Natural killer cell treated with Interleukin-12 subunit alpha and Interleukin-12 subunit beta and Interleukin-15 and Interleukin-18, amount 100 ng/mL, for 72 hours (primary cell): ENCODE measurements at regions not wholly inside any gene's neighbourhood (a gene's known extent, or its start where the extent isn't known, plus 50 kb on each side); places are given as distances from the start of the nearest gene placed in this dataset.

ENCODE experiments used
- ATAC-seq, 2 donors: fragments of 150-1000 bp; cut with Tn5 transposase in 1 of 2; sonication (Bioruptor Pico), chemical (Tn5 transposase) in 1 of 2; 2 replicates each; pipeline ENCODE4 v1.10.0; 2021
- DNase-seq: peaks from one replicate; pipeline ENCODE4 v3.0.0; 2022; ENCODE audit warnings: low spot score
- H3K27ac Mint-ChIP-seq, 2 donors: 1 replicate in 1 of 2; 2 replicates in 1 of 2; pipeline ENCODE4 v1.8.0; 2022; ENCODE audit warnings: mixed read lengths in 2 of 2, mild to moderate bottlenecking in 1 of 2, moderate library complexity in 1 of 2
- H3K27me3 Mint-ChIP-seq, 2 donors: 1 replicate in 1 of 2; 2 replicates in 1 of 2; pipeline ENCODE4 v1.8.0; 2022; ENCODE audit warnings: mixed read lengths in 2 of 2
- H3K36me3 Mint-ChIP-seq: one replicate; pipeline ENCODE4 v1.8.0; 2022; ENCODE audit warnings: mixed read lengths
- H3K4me1 Mint-ChIP-seq, 2 donors: 1 replicate in 1 of 2; 2 replicates in 1 of 2; pipeline ENCODE4 v1.8.0; 2022; ENCODE audit warnings: low read depth in 2 of 2, mixed read lengths in 2 of 2, mild to moderate bottlenecking in 1 of 2
- H3K4me3 Mint-ChIP-seq: one replicate; pipeline ENCODE4 v1.8.0; 2022; ENCODE audit warnings: mixed read lengths
- H3K9me3 Mint-ChIP-seq: 2 replicates; pipeline ENCODE4 v1.8.0; 2022; ENCODE audit warnings: mixed read lengths

GRCh38 chr1:199152676-199153075 lies 513.8 kb downstream of the PTPRC start:
- Mint-ChIP-seq H3K27me3 (peaks cover 0 to 3% of the 10 kb centered on the region in 2 donors), H3K4me1 (no peaks in the 10 kb centered on the region), H3K4me3 (no peak overlapping the region), H3K27ac (no peak overlapping the region), H3K9me3 (no peaks in the 10 kb centered on the region), H3K36me3 (no peaks in the 10 kb centered on the region)
- no peak for DNase-seq
- no peak for ATAC-seq

- H3K4me3 Mint-ChIP-seq, result no peak overlapping the region
- ATAC-seq, result no peak
- H3K36me3 Mint-ChIP-seq, result no peaks in the 10 kb centered on the region
- no peaks in the 10 kb centered on the region for H3K9me3 Mint-ChIP-seq
- no peak for DNase-seq
- H3K27ac Mint-ChIP-seq, result no peak overlapping the region
- H3K4me1 Mint-ChIP-seq, result peaks cover 0 to 3% of the 10 kb centered on the region in 2 donors
- H3K27me3 Mint-ChIP-seq, result no peaks in the 10 kb centered on the region
Measured at GRCh38 chr1:199155166-199156019, 516.6 kb downstream of the PTPRC start.

- Mint-ChIP-seq H3K27ac (peak overlapping the region in 1 of 2 donors; percentile 27), H3K4me1 (peaks cover 10 to 15% of the 10 kb centered on the region in 2 donors), H3K9me3 (no peaks in the 10 kb centered on the region), H3K36me3 (no peaks in the 10 kb centered on the region), H3K27me3 (no peaks in the 10 kb centered on the region), H3K4me3 (no peak overlapping the region)
- no peak for DNase-seq
- no peak for ATAC-seq
Measured at GRCh38 chr1:199157494-199157893, 518.7 kb downstream of the PTPRC start.

GRCh38 chr1:199160521-199161318 lies 521.9 kb downstream of the PTPRC start:
- H3K4me3 Mint-ChIP-seq, result peak overlapping the region; percentile 54
- DNase-seq (no peak), ATAC-seq (no peak)
- H3K36me3 Mint-ChIP-seq, result no peaks in the 10 kb centered on the region
- peaks cover 28 to 35% of the 10 kb centered on the region in 2 donors for H3K4me1 Mint-ChIP-seq
- peaks cover 6% of the 10 kb centered on the region for H3K9me3 Mint-ChIP-seq
- peak overlapping the region; percentile 27 to 33 for H3K27ac Mint-ChIP-seq
- H3K27me3 Mint-ChIP-seq, result no peaks in the 10 kb centered on the region

- H3K27me3 Mint-ChIP-seq, result no peaks in the 10 kb centered on the region
- ATAC-seq, result no peak
- H3K4me3 Mint-ChIP-seq, result no peak overlapping the region
- H3K4me1 Mint-ChIP-seq, result peaks cover 28 to 36% of the 10 kb centered on the region in 2 donors
- H3K27ac Mint-ChIP-seq, result peak overlapping the region; percentile 7 to 84
- no peak for DNase-seq
- no peaks in the 10 kb centered on the region for H3K36me3 Mint-ChIP-seq
- H3K9me3 Mint-ChIP-seq, result peaks cover 7% of the 10 kb centered on the region
Measured at GRCh38 chr1:199161319-199161680, 522.5 kb downstream of the PTPRC start.

GRCh38 chr1:199161766-199162303 lies 523.0 kb downstream of the PTPRC start:
- Mint-ChIP-seq H3K9me3 (peaks cover 7% of the 10 kb centered on the region), H3K27me3 (no peaks in the 10 kb centered on the region), H3K4me1 (peaks cover 28 to 36% of the 10 kb centered on the region in 2 donors), H3K27ac (peak overlapping the region; percentile 7 to 84), H3K4me3 (peak overlapping the region; percentile 19), H3K36me3 (no peaks in the 10 kb centered on the region)
- DNase-seq, result no peak
- ATAC-seq, result no peak

- ATAC-seq (no peak), DNase-seq (no peak)
- peak overlapping the region; percentile 58 to 84 for H3K27ac Mint-ChIP-seq
- H3K36me3 Mint-ChIP-seq, result no peaks in the 10 kb centered on the region
- peak overlapping the region; percentile 49 for H3K4me3 Mint-ChIP-seq
- H3K9me3 Mint-ChIP-seq, result peaks cover 7% of the 10 kb centered on the region
- peaks cover 29 to 34% of the 10 kb centered on the region in 2 donors for H3K4me1 Mint-ChIP-seq
- H3K27me3 Mint-ChIP-seq, result no peaks in the 10 kb centered on the region
Measured at GRCh38 chr1:199163267-199163666, 524.4 kb downstream of the PTPRC start.

GRCh38 chr1:199163670-199164069 lies 524.8 kb downstream of the PTPRC start:
- Mint-ChIP-seq H3K36me3 (no peaks in the 10 kb centered on the region), H3K27ac (peak overlapping the region; percentile 58 to 84), H3K27me3 (no peaks in the 10 kb centered on the region), H3K4me3 (peak overlapping the region; percentile 49), H3K9me3 (peaks cover 7% of the 10 kb centered on the region), H3K4me1 (peaks cover 33 to 37% of the 10 kb centered on the region in 2 donors)
- DNase-seq, result no peak
- ATAC-seq, result peak in 1 of 2 donors; percentile 72

GRCh38 chr1:199167460-199167859 lies 528.6 kb downstream of the PTPRC start:
- no peak overlapping the region for H3K27ac Mint-ChIP-seq
- ATAC-seq (no peak), DNase-seq (no peak)
- no peak overlapping the region for H3K4me3 Mint-ChIP-seq
- H3K36me3 Mint-ChIP-seq, result peaks cover 10% of the 10 kb centered on the region
- peaks cover 7% of the 10 kb centered on the region for H3K9me3 Mint-ChIP-seq
- H3K4me1 Mint-ChIP-seq, result peaks cover 52 to 55% of the 10 kb centered on the region in 2 donors
- no peaks in the 10 kb centered on the region for H3K27me3 Mint-ChIP-seq

- no peak for DNase-seq
- Mint-ChIP-seq H3K27me3 (no peaks in the 10 kb centered on the region), H3K4me1 (peaks cover 49 to 55% of the 10 kb centered on the region in 2 donors), H3K4me3 (peak overlapping the region; percentile 10), H3K9me3 (peaks cover 3% of the 10 kb centered on the region), H3K27ac (peak overlapping the region; percentile 59 to 90), H3K36me3 (peaks cover 10% of the 10 kb centered on the region)
- ATAC-seq, result no peak
Measured at GRCh38 chr1:199168888-199169585, 530.2 kb downstream of the PTPRC start.

- peaks cover under 1% of the 10 kb centered on the region for H3K9me3 Mint-ChIP-seq
- peaks cover 53 to 64% of the 10 kb centered on the region in 2 donors for H3K4me1 Mint-ChIP-seq
- peak overlapping the region; percentile 24 for H3K4me3 Mint-ChIP-seq
- H3K27ac Mint-ChIP-seq, result peak overlapping the region; percentile 59 to 90
- ATAC-seq (no peak), DNase-seq (no peak)
- H3K36me3 Mint-ChIP-seq, result peaks cover 10% of the 10 kb centered on the region
- H3K27me3 Mint-ChIP-seq, result no peaks in the 10 kb centered on the region
Measured at GRCh38 chr1:199170711-199171110, 531.9 kb downstream of the PTPRC start.

- Mint-ChIP-seq H3K4me1 (peaks cover 52 to 70% of the 10 kb centered on the region in 2 donors), H3K36me3 (peaks cover 10% of the 10 kb centered on the region), H3K27me3 (no peaks in the 10 kb centered on the region), H3K27ac (peak overlapping the region; percentile 84 to 91), H3K4me3 (peak overlapping the region; percentile 70), H3K9me3 (no peaks in the 10 kb centered on the region)
- ATAC-seq (peak; percentile 41), DNase-seq (no peak)
Measured at GRCh38 chr1:199172171-199173124, 533.6 kb downstream of the PTPRC start.
